SK-N-SH (cell line): ENCODE measurements at regions not wholly inside any gene's neighbourhood (a gene's known extent, or its start where the extent isn't known, plus 50 kb on each side); places are given as distances from the start of the nearest gene placed in this dataset.
"Not testable (repeated sequence)": the region's sequence is repeated elsewhere in the genome, so short reads cannot be mapped to it uniquely, and the experiment has no call there.

Experiments
- CTCF ChIA-PET: fragments of 300-600, 350-600 bp; formaldehyde crosslinking; extraction: SDS; loops from one replicate; lab custom pipeline; 2021; lab: Yijun Ruan, JAX
- POLR2A ChIA-PET: fragments of 350-600 bp; sonication (Branson Sonifier 250); formaldehyde crosslinking; extraction: SDS; loops from one replicate; lab custom pipeline; 2020; ENCODE audit warnings: antibody characterized with exemption, inconsistent platforms; lab: Yijun Ruan, JAX
- DNase-seq: peaks from one replicate; pipeline ENCODE4 v3.0.0; 2012
- H2AFZ ChIP-seq: fragments of 200-600 bp; sonication (generic); 2 replicates; pipeline ENCODE4 v1.8.1; 2016; ENCODE audit warnings: antibody characterized with exemption, mild to moderate bottlenecking, low read depth
- H3F3A ChIP-seq: fragments of 200-600 bp; sonication (generic); replicated peaks from 2 replicates; pipeline ENCODE3; 2016; ENCODE audit warnings: antibody characterized with exemption, mild to moderate bottlenecking; ENCODE audit not compliant: insufficient read depth
- H3K27ac ChIP-seq, 2 experiments: fragments of 200-500 bp in 1 of 2; fragments of 200-600 bp in 1 of 2; sonication (Bioruptor generic) in 1 of 2; sonication (generic), shearing (Covaris generic) in 1 of 2; 2 replicates each; pipeline versions ENCODE4 v1.5.1 to v1.6.1; 2014 to 2016; ENCODE audit warnings: low read depth in 2 of 2, inconsistent platforms in 1 of 2, low read length in 1 of 2, mild to moderate bottlenecking in 1 of 2, mixed read lengths in 1 of 2
- H3K27me3 ChIP-seq: fragments of 200-600 bp; sonication (generic), shearing (Covaris generic); 2 replicates; pipeline ENCODE4 v1.6.1; 2016; ENCODE audit warnings: mixed run types; ENCODE audit not compliant: insufficient read depth
- H3K36me3 ChIP-seq, 2 experiments: fragments of 200-500 bp in 1 of 2; fragments of 200-600 bp in 1 of 2; sonication (Bioruptor generic) in 1 of 2; sonication (generic) in 1 of 2; replicated peaks in 1 of 2; 2 replicates each; pipeline versions ENCODE3 to v1.5.1; 2014 to 2016; ENCODE audit warnings: low read length in 1 of 2, mild to moderate bottlenecking in 1 of 2; ENCODE audit not compliant: insufficient read depth in 2 of 2, control insufficient read depth in 1 of 2
- H3K4me1 ChIP-seq, 2 experiments: fragments of 200-500 bp in 1 of 2; fragments of 200-600 bp in 1 of 2; sonication (Bioruptor generic) in 1 of 2; sonication (generic), shearing (Covaris generic) in 1 of 2; 2 replicates each; pipeline versions ENCODE4 v1.5.1 to v1.6.1; 2014 to 2016; ENCODE audit warnings: low read depth in 1 of 2, low read length in 1 of 2, mixed run types in 1 of 2; ENCODE audit not compliant: insufficient read depth in 2 of 2, control insufficient read depth in 1 of 2
- H3K4me2 ChIP-seq: fragments of 200-600 bp; sonication (generic), shearing (Covaris generic); 2 replicates; pipeline ENCODE4 v1.6.1; 2017; ENCODE audit warnings: mixed run types
- H3K4me3 ChIP-seq, 2 experiments: fragments of 200-500 bp in 1 of 2; fragments of 200-600 bp in 1 of 2; sonication (Bioruptor generic) in 1 of 2; sonication (generic), shearing (Covaris generic) in 1 of 2; 2 replicates each; pipeline versions ENCODE4 v1.5.1 to v1.8.1; 2014 to 2016; ENCODE audit warnings: low read depth in 2 of 2, inconsistent platforms in 1 of 2, low read length in 1 of 2, mild to moderate bottlenecking in 1 of 2, mixed read lengths in 1 of 2, moderate library complexity in 1 of 2
- H3K79me2 ChIP-seq: fragments of 200-600 bp; sonication (generic); 2 replicates; pipeline ENCODE4 v1.8.1; 2017; ENCODE audit warnings: mild to moderate bottlenecking; ENCODE audit not compliant: insufficient read depth
- H3K9ac ChIP-seq: fragments of 200-600 bp; sonication (generic); 2 replicates; pipeline ENCODE4 v1.6.1; 2017; ENCODE audit warnings: mixed run types
- H3K9me2 ChIP-seq: fragments of 200-600 bp; sonication (generic); 2 replicates; pipeline ENCODE4 v1.6.1; 2017; ENCODE audit warnings: mixed run types
- H3K9me3 ChIP-seq: fragments of 200-600 bp; sonication (generic); 2 replicates; pipeline ENCODE4 v1.6.1; 2017; ENCODE audit warnings: mixed run types, mild to moderate bottlenecking, moderate library complexity
- H4K20me1 ChIP-seq: fragments of 200-600 bp; sonication (generic); 2 replicates; pipeline ENCODE4 v1.6.1; 2017; ENCODE audit warnings: mild to moderate bottlenecking, mixed run types; ENCODE audit not compliant: insufficient read depth
- ELF1 ChIP-seq: IDR thresholded peaks from 2 replicates; pipeline ENCODE4 v1.4.0; 2012
- FOXJ3 ChIP-seq: sonication (generic); formaldehyde crosslinking; IDR thresholded peaks from 2 replicates; pipeline ENCODE4 v1.5.1; 2020; ENCODE audit warnings: mild to moderate bottlenecking, missing genetic modification reagents
- GABPA ChIP-seq: IDR thresholded peaks from 2 replicates; pipeline ENCODE4 v1.4.0; 2012; ENCODE audit warnings: low read depth, mild to moderate bottlenecking
- JUND ChIP-seq: IDR thresholded peaks from 2 replicates; pipeline ENCODE4 v1.4.0; 2012
- POLR2AphosphoS5 ChIP-seq: IDR thresholded peaks from 2 replicates; pipeline ENCODE4 v1.6.1; 2012; ENCODE audit warnings: low read depth, low read length
- RAD21 ChIP-seq: IDR thresholded peaks from 2 replicates; pipeline ENCODE4 v1.6.1; 2012; ENCODE audit warnings: mild to moderate bottlenecking, low read length
- RCOR1 ChIP-seq: fragments of 150-350 bp; IDR thresholded peaks from 2 replicates; pipeline ENCODE4 v1.6.1; 2017; ENCODE audit warnings: antibody characterized with exemption, low read length
- SIN3A ChIP-seq: IDR thresholded peaks from 2 replicates; pipeline ENCODE4 v1.6.1; 2012; ENCODE audit warnings: low read depth, mild to moderate bottlenecking, low read length, moderate library complexity, borderline replicate concordance
- WGBS: methylation state at CpG from one replicate; pipeline ENCODE4 v1.1.6; 2017; ENCODE audit warnings: low lambda C conversion rate; 5-methylcytosine and 5-hydroxymethylcytosine counted together
- TF ChIP-seq, protein P1 (sequence below): IDR thresholded peaks from 2 replicates; pipeline ENCODE4; 2012
- TF ChIP-seq, protein P2 (sequence below): fragments of 150-350 bp; IDR thresholded peaks from 2 replicates; pipeline ENCODE4 v1.6.1; 2016; ENCODE audit warnings: mild to moderate bottlenecking, low read depth, low read length
- TF ChIP-seq, protein P3 (sequence below): IDR thresholded peaks from 2 replicates; pipeline ENCODE4 v1.6.1; 2012; ENCODE audit warnings: mild to moderate bottlenecking, low read depth, low read length, moderate library complexity
- TF ChIP-seq, protein P4 (sequence below): IDR thresholded peaks from 2 replicates; pipeline ENCODE4 v1.4.0; 2012; ENCODE audit warnings: low read depth

DNA sequence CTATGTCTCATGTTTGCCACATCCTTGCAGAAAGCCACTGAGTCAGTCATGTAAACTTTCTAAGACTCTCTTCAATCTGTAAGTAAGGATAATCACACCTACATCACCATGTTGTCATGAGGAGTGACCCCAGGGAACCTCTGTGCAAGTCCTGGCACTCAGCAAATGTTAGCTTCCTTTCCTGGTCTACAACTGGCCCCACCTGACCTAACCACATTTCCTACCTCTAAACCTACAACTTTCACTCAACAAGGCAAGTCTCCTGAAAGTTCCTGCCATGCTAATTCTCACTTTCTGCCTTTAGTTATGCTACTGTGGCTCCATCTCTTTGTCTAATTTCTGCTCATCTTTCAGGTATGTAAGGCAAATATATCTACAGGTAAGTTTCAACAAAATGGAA lies 72.3 kb upstream of the SEM1 start:
- no peaks in the 10 kb centered on the region for H4K20me1 ChIP-seq
- no peak overlapping the region for H3K27ac ChIP-seq
- no peaks in the 10 kb centered on the region for H3F3A ChIP-seq
- ChIA-PET POLR2A (no interaction called here), CTCF (no interaction called here)
- H2AFZ ChIP-seq, result no peak overlapping the region
- no peaks in the 10 kb centered on the region for H3K79me2 ChIP-seq
- H3K9me2 ChIP-seq, result no peaks in the 10 kb centered on the region
- DNase-seq, result no peak
- H3K4me3 ChIP-seq, result no peak overlapping the region
- no peaks in the 10 kb centered on the region for H3K36me3 ChIP-seq
- H3K4me2 ChIP-seq, result no peak overlapping the region
- TF ChIP-seq, protein P1, sequence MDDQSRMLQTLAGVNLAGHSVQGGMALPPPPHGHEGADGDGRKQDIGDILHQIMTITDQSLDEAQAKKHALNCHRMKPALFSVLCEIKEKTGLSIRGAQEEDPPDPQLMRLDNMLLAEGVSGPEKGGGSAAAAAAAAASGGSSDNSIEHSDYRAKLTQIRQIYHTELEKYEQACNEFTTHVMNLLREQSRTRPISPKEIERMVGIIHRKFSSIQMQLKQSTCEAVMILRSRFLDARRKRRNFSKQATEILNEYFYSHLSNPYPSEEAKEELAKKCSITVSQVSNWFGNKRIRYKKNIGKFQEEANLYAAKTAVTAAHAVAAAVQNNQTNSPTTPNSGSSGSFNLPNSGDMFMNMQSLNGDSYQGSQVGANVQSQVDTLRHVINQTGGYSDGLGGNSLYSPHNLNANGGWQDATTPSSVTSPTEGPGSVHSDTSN, result no peak
- TF ChIP-seq POLR2AphosphoS5 (no peak), FOXJ3 (no peak), ELF1 (no peak), JUND (no peak), GABPA (no peak), RAD21 (no peak), RCOR1 (no peak), SIN3A (no peak)
- TF ChIP-seq, protein P2, sequence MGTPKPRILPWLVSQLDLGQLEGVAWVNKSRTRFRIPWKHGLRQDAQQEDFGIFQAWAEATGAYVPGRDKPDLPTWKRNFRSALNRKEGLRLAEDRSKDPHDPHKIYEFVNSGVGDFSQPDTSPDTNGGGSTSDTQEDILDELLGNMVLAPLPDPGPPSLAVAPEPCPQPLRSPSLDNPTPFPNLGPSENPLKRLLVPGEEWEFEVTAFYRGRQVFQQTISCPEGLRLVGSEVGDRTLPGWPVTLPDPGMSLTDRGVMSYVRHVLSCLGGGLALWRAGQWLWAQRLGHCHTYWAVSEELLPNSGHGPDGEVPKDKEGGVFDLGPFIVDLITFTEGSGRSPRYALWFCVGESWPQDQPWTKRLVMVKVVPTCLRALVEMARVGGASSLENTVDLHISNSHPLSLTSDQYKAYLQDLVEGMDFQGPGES, result no peak
- TF ChIP-seq, protein P3, sequence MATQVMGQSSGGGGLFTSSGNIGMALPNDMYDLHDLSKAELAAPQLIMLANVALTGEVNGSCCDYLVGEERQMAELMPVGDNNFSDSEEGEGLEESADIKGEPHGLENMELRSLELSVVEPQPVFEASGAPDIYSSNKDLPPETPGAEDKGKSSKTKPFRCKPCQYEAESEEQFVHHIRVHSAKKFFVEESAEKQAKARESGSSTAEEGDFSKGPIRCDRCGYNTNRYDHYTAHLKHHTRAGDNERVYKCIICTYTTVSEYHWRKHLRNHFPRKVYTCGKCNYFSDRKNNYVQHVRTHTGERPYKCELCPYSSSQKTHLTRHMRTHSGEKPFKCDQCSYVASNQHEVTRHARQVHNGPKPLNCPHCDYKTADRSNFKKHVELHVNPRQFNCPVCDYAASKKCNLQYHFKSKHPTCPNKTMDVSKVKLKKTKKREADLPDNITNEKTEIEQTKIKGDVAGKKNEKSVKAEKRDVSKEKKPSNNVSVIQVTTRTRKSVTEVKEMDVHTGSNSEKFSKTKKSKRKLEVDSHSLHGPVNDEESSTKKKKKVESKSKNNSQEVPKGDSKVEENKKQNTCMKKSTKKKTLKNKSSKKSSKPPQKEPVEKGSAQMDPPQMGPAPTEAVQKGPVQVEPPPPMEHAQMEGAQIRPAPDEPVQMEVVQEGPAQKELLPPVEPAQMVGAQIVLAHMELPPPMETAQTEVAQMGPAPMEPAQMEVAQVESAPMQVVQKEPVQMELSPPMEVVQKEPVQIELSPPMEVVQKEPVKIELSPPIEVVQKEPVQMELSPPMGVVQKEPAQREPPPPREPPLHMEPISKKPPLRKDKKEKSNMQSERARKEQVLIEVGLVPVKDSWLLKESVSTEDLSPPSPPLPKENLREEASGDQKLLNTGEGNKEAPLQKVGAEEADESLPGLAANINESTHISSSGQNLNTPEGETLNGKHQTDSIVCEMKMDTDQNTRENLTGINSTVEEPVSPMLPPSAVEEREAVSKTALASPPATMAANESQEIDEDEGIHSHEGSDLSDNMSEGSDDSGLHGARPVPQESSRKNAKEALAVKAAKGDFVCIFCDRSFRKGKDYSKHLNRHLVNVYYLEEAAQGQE, result no peak
- TF ChIP-seq, protein P4, sequence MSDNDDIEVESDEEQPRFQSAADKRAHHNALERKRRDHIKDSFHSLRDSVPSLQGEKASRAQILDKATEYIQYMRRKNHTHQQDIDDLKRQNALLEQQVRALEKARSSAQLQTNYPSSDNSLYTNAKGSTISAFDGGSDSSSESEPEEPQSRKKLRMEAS, result no peak
- H3K9ac ChIP-seq, result no peak overlapping the region
- no peaks in the 10 kb centered on the region for H3K27me3 ChIP-seq
- H3K4me1 ChIP-seq, result peaks cover 0 to 2% of the 10 kb centered on the region in 2 experiments; a peak in 1 of 4 replicates
- no peaks in the 10 kb centered on the region for H3K9me3 ChIP-seq

DNA sequence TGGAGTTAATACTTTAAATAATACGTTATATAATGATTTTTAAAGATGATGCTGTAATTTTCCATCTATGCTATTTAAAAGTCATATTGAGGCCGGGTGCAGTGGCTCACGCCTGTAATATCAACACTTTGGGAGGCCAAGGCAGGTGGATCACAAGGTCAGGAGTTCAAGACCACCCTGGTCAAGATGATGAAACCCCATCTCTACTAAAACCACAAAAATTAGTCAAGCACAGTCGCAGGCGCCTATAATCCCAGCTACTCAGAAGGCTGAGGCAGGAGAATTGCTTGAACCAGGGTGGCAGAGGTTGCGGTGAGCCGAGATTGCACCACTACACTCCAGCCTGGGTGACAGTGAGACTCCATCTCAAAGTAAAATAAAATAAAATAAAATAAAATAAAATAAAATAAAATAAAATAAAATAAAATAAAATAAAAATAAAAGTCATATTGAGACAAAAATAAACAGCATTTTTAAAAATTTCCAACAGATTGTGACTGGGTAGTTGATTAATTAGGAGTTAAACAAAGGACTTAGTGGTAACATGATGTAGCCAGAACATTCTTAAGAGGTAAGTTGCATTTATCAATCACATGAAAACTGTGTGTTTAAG lies 73.1 kb upstream of the SEM1 start:
- H3K36me3 ChIP-seq, H2AFZ ChIP-seq, DNase-seq, H3K27ac ChIP-seq, H3K9me3 ChIP-seq, H3F3A ChIP-seq, H3K27me3 ChIP-seq, H3K79me2 ChIP-seq, H3K9me2 ChIP-seq, H3K4me1 ChIP-seq, H3K9ac ChIP-seq, H3K4me3 ChIP-seq, POLR2A ChIA-PET, H3K4me2 ChIP-seq, H4K20me1 ChIP-seq: not testable (repeated sequence)
- CTCF ChIA-PET, result interaction anchor here (1.0 kb wide), 1 partner anchor 8 kb away, joined by 6 read pairs; no protein-coding TSS in a partner anchor
- 33% methylated on average over 7 of the region's 7 CpGs for WGBS
